ENCODE measurements at regions not wholly inside any gene's neighbourhood (a gene's known extent, or its start where the extent isn't known, plus 50 kb on each side); places are given as distances from the start of the nearest gene placed in this dataset.
A peak's percentile ranks its signal among the peaks of the same experiment; 100 is the strongest.

DNA sequence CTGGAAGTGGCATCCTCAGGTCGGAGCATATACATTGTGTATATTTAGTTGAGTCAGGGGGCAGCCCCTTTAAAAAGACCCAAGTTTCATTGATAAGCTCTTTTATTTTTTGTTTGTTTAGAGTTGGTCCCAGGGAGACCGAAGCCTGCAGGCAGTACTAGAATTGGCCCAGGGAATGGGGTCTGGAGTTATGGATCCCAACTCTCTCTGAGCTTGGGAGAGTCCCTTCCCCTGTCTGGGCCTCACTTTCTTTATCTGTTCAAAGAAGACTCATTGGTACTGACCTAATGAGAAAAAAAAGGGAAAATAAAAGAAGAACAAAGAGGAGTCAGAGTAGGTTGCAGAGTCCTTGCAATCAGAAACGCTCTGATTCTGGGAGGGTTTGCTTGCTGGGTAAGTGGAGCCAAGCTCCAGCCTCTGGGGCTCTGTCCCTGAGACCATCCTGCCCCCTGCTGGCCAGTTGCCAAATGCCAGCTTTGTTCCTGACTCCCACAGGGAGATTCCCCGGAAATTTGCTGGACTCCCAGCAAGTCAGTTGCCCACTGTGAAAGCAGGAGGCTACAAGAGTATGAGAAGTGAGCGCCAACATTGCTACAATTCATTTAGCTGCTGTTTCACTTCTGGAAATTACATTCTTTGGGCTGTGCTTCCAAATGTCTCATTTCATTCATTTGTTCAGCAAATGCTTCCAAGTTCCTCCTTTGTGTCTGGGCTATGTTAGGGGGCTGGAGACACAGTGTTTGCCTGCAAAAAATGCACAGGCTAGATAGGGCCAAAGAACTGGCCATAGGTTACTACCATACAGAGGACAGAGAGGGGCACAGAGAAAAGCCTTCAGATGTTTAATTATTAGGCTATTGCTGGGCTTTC lies 156.2 kb downstream of the MELK start:
- peak; percentile 41 for DNase-seq

DNA sequence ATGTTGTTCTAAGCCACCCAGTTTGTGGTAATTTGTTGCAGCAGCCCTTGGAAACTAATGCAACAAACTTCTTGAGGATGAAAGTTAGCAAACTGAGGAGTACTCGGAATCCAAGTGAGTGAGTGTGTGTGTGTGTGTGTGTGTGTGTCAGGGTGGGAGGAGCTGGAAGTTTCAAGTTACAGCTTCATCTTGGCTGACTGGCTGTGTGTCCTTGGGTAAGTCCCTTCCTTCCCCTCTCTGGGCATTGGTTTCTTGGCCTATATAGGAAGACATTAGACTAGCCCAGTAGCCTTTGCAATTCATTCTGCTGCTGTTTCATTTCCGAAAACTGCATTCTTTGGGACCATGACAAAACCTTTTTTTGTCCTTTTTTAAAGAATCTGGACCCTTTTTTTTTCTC lies 157.2 kb downstream of the MELK start:
- DNase-seq, result no peak

DNA sequence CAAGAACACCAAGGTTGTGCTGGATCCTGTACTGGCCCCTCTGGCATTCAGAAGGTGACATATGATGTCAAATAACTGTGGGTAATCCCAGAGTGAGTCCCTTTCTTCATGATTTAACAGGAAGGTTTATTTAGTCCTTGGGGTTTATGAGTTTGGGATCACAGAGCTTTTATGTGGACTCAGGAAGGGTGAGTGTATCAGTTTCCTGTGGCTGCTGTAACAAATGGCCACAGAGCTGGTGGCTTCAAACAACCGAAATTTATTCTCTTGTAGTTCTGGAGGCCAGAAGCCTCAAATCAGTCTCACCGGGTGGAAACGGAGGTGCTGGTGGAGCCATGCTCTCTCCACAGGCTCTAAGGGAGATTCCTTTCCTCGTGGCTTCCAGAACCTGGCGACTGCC lies 157.7 kb downstream of the MELK start:
- no peak for DNase-seq

DNA sequence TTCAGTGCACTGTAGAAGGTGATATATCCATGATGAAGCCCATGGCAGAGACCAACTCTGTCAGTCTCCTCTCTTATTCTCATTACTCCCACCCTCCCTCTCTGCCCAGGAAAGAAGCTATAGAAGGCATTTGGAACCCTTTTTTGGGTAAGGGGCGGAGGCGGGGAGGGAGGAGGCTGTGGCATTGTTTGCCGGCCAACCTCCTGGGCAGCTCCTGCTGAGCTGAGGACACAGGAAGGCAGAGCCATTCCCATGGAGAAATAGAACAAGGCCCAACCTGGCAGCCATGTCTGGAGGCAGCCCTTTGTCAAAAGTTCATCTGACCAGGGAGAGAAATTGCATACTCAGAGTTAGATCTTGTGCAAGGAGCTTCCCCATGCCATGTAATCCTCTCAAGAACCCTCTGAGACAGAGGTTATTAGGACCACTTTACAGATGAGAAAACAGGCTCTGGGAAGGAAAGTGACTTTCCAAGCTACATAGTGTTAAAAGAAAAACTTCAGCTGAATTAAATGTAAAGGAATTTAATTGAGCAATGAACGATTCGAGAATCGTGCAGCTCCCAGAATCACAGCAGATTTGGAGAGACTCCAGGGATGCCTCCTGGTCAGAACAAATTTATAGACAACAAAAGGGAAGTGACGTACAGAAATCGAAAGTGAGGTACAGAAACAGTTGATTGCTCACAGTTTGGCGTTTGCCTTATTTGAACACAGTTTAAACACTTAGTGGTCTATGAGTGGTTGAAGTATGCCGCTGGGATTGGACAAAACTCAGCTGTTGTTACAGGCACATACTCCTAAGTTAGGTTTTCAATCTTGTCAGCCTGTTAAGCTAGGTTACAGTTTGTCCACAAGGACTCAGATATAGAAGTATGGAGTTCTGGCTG lies 158.6 kb downstream of the MELK start:
- DNase-seq, result no peak

DNA sequence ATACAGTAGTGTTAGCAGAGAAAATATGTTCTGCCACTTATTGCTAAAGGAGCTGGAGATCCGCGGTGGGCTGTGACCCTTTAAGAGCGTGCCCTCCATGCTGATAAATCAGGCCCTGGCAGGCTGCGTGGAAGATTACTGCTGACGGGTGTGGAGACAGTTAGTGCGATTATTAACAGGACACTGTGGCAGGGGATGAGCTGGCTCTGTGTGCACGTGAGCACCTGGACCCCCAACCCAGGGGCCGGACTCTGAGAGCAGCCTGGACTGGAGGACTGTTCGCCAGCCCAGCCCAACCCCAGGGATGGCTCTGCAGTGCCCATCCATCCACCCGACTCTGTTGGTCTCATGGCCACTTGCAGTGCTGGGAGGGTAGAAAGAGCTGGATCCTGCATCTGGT lies 162.0 kb downstream of the MELK start:
- DNase-seq, result no peak

DNA sequence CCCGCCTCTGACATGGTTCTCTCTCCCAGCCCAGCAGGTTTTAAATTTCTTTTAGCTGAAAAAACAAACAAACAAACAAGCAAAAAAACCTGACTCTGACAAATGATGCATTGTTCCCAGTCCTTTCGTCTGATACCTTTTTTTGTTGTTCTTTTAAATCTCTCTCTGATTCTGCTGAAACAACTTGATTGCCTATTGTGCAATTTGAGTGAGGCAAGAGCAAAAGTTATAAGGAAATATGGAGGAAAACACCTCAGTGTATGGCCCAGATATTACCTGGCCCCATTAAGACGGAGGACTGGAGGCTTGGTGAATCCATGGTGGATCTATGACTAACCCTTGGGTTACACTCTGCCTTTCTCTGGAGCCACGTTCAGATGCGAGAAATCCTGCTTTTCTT lies 164.0 kb downstream of the MELK start:
- DNase-seq, result no peak

DNA sequence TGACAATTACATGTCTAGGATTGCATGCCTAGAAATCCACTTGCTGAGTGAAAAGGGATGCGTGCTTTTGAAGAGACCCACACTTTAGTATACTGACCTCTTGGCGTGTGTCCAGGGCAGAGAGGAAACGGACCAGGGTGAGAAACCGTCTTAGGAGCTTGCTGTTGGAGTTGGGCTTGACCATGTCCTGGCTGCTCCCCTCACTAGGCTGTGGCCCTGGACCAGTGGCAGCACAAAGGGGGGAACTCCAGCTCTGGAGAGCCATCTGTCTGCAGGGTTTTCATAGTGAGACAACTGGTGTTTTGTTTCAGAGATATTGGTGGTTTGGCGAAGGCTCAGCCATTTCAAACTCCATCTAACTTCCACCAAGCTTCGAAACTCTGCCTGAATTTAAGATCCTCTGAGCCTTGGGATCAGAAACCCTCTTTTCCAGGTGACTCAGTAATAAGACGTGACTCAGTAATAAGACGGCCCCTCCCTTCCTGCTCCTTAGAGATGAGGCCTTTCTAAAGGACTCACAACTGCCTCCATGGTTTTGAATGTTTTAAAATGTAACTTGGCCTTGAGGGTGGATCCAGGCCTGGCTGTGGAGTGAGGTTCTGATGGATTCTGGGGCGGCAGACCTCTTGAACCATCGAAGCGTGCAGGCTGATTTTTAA lies 165.8 kb downstream of the MELK start:
- no peak for DNase-seq

DNA sequence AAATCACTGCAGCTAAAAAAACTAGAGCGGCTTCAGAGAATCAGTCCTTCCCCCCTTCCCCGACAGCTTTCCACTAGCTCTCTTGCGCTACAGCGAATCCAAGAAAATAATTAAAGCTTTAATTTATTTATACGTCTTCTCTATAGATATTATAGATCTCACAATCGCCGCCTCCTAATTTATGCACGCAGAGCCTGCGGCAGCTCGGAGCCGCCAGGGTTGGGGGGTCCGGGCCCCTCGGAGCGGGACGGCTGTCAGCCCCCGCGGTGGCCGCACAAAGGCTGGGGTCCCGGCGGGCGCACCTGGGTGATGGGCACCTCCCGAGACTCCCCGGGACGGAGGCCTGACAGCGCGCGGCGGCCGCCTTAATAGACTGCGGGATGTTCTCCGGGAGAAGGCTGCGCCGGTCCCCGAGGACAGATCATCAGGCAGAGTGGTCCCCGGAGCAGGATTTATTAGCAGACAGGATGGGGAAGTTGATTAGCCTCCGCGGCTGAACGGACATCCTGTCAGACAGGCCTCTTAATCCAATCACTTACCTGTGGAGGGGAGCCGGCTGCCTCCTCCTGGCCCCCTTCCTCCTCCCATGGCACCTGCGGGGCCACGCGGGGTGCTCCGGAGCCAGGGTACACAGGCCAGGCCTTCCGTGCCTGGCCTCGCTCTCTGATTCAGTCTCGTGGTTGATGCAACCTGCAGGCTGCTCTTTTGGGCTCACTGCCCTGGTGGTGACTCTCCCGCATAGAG lies 166.8 kb downstream of the MELK start:
- no peak for DNase-seq

DNA sequence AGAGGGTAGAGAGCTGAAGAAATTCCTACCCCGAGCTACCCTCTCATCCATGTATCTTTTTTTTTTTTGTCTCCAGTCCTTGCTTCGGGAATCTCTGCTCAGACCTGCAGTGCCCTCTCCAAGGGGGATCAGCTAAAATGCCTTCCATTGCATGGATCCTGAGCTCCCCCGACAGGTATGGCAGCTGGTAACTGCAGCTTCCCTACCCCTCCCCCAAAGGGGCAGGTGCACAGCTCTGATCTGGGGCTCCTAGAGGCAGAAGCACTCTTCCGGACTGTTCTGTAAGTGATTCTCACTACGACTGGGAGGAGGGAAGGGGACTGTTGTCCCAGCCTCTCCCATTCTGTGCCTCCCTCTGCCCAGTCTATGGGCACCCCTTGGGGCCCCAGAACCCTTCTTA lies 169.6 kb downstream of the MELK start:
- DNase-seq, result no peak

DNA sequence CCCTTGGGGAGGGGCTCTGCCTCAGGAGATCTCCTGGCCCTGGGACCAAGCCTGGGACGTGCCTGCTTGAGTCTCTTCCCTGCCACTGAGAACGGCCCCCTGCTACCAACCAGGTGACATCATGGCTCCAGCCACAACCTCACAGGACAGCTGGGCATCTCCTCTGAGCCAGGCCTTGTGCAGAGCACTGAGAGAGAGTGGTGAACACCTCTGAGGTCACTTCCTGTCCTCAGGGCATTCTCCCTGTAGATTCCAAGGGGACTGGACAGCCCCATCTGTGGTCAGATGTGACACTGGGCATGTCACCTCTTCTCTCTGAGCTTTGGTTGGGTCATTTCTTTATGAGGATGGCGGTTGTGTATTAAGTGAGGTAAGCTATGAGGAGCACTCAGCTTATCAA lies 172.0 kb downstream of the MELK start:
- DNase-seq, result no peak

DNA sequence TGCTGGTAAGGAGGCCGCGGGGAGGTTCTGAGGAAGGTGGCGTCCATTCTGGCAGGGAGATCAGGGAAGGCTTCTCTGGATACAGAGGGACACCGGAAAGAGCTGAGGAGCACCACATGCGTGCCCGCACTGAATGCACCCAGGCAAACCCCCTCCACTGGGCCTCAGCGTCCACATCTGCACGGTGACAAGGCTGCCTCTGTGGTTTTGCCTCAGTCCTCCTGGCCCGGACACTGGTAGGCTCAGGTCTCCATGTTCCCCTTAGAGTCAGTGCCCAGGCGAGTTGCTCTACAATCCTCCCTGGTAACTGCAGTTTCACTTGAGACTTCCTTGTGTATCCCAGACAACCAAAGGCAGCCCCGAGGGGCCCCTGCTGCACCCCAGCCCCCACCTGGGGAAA lies 173.3 kb downstream of the MELK start:
- DNase-seq, result no peak

DNA sequence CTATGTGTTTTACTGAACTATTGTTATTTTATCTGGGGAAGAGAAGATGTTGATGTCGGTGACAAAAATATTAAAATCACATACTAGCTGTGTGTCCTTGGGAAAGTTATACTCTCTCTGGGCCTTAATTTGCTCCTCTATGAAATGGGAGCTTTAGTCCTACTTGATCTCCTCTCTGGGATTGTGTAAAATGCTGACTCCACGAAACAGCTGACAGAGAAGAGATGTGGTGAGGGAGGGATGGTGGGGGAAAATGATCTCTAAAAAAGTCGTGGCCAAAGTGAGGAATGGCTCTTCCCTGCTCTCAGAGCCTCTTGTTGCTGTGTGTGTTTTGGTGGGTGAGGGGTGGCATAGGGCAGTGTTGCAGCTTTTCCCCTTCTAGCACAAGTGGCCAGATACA lies 173.7 kb downstream of the MELK start:
- no peak for DNase-seq

DNA sequence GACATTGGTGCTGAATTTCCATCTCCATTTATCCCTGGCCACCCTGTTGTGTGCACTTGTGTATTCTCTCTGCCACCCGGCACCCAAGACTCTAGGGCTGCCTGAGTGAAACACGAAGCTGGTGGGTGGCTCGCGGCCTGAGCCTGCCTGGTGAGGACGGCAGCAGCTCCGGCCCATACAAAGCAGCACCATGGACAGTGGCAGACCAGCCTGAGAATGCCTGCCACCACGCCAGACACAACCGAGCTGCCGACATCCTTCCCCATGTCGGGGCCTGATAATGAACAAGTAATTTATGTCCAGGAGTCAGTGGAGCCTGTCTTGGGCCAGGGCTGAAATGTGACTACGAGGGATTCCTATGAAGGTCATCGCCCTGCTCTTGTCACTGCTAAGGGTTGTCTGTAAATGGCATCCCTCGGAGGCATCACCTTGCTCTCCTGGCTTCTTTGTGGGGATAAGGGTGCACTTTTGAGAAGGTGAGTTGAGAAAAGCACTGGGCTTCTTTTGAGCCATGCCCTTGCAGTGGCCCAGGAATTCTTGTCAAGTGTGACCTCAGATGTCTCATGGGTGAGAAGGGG lies 175.7 kb downstream of the MELK start:
- no peak for DNase-seq

DNA sequence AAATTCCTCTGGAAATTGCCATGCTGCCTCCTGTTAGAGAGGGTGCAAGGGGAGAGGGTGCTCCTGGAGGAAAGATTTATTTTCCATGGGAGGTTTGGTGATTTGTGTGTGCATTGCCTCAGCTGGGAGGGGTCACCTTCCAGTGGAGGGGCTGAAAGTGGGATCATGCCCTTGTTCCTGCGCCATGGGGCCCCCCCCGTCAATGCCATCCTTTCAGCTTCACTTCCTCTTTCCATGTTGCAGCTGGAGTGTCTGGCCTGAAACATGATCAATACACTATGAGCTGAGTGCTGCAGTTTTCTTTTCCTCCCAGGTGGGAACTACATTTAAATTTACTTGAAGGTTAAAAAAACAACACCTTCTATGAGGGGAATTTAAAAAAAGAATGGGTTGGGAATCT lies 176.8 kb downstream of the MELK start:
- DNase-seq, result no peak

DNA sequence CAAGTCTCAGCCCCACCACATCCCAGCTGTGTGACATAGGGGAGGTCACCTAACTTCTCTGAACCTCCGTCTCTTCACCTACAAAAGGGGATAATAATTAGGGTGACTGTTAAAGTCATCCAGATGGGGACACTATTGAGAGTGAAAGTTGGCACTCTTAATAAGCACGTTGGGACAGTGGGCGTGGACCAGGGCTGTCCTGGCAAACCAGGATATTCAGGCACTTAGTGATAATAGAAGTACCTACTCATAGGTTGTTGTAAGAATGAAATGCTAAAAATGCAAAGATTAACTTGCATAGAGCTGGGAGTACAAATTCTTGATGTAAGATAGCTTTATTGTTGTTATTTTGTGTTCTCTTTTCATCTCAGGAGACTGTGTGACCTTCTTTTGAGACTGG lies 177.9 kb downstream of the MELK start:
- no peak for DNase-seq

DNA sequence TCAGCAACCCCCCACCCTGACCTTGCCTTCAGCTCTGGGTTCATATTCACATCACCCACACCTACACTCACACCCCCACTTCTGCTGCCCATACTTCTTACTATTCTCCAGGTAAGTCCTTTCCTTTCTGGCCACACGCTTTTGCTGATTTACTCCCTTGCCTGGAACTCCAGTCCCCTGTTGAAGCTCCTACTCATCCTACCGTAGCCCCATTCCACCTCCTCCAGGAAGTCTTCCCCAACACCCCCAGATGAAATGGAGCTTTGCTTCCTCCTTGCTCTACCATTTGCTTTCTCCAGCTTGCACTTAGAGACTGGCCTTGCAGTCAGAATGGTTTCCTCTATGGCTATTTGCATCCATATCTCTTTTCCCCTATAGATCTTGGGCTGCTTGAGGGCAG lies 182.3 kb downstream of the MELK start:
- no peak for DNase-seq

DNA sequence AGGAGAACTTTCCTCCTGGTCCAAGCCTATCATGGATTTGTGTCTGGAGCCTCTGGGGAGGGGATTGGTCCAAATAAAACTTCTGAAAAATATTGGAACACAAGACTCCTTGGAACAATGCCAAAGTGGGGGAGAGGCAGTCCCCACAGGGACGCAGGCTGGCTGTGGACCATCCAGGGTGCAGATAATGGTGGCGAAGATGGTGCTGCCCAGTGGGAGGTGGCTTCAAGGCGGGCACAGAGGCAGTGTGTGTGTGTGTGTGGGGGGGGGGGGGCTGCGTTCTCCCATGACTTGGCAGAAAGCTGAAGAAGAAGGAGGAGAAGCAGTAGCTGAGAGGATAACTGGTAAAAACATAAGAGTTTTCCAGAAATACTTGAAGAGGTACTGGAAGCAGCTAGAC lies 186.4 kb downstream of the MELK start:
- no peak for DNase-seq

DNA sequence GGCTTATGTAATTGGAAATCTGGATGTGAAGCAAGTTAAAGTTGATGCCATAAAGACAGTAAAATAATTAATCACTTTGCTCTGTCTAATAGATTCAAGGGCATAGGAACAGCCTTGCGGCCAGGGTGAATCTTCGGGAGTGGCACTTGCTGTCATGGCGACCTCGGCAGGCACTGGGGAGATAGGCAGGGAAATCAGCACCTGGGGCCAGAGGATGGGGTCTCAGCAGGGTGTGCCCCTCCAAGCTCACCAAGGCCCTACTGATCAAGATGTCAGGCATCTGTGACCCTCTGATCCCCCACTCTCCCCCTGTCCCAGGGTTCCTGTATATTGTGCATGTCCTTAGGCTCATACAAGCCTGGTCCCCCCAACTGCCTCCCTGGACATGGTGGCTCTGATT lies 187.3 kb downstream of the MELK start:
- no peak for DNase-seq

DNA sequence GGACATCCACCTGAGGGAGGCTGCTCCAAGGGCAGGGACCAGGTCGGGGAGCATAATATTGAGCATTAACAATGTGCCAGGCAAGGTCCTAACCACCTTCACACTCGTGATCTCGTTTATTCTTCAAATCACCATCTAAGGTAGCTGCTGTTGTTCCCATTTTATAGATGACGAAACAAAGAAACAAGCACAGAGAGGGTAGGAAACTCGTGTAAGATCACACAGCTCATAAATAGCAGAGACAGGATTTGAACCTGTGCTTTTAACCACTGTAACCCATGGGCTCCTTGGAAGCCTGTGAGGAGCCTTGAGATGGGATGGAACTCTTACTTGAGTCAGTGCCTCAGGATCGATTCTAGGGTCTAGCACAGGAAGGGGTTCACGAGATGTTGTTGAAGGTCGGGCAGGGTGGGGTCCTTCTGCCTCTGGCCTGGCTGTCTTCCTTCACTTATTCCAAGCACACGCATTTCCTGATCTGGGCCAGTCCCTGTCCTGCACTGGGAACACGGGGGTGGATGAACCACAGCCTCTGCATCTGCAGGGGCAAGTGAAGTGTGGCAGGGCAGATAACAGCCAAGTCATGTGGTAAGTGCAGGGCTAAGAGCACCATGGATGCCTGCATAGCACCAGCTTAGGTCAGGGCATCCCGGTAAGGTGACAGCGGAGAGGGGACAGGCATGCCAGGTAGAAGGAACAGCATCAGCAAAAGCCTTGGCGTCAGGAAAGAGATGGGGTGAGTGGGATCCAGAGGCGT lies 188.1 kb downstream of the MELK start:
- DNase-seq, result no peak

DNA sequence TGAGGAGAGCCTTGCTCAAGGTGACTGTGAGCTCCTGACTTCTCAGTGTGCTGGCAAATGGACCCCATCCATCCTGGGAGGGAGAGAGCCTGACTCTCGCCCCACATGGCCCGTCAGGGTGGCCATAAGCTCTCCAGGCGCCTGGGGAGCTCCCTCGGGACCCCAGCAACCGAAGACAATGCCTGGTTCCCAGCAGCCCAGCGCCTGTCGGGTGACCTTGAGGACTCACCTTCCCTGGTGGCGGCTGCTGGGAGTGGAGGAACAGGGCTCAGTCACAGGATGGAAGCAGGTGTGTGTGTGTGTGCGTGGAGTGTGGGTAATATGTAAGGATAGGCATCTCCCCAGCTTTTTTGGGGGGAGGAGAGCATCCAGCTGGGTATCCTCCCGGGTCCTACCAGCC lies 190.3 kb downstream of the MELK start:
- no peak for DNase-seq

DNA sequence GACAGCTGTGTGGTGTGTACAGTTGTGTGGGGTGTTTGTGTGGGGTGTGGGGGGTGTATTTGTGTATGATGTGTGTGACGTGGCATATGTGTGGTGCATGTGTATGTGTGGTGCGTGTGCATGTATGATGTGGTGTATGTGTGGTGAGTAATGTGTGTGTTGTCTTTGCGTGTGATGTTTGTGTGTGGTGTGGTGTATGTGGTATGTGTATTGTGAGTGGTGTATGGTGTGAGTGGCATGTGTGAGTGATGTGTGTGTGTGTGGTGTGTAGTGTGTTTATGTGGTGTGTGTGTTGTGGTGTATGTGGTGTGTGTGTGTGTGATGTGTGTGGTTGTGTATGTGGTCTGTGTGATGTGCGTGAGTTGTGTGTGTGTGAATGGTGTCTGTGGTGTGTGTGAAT lies 191.1 kb downstream of the MELK start:
- DNase-seq, result no peak
